ENCODE measurements at regions not wholly inside any gene's neighbourhood (a gene's known extent, or its start where the extent isn't known, plus 50 kb on each side); places are given as distances from the start of the nearest gene placed in this dataset.

DNA sequence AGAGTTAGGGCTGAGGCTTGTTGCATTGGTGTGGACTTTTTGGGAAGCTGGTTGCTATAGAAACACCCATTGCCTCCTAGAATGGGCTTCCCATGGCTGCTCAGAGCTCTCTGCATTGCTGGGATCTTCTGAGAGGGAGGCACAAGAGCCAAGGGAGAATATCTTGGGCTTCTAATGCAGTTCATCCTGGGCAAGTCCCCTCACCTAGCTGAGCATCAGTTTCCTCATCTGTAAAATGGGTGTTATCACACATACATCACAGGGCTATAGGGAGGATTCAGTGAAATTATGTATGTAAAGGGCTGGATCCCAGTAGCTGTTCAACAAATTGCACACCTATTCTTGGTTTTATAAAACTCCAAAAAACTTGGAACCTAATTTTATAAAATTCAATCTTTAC, 106.1 kb upstream of the ALDH1B1 start:
- DNase-seq (ENCODE audit: low read depth) = no peak

DNA sequence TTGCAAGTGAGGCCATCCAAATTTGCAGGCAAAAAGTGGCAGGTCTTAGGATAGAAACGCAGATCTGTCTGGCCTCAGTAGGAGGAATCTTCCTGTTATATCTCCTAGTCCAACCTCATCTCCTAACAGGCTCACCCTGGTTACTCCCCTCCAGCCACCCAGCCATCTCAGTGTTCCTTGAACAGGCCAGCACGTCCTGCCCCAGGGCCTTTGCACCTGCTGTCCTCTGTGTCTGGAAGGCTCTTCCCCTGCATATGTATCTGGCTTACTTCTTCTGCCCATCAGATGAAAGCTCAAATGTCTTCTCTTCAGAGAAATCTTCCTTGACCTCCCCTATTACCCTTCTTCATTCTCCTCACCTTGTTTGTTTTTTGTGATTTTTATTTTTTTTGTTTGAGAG, 107.3 kb upstream of the ALDH1B1 start:
- DNase-seq (ENCODE audit: low read depth) = no peak

GRCh38 chr9:38284588-38285051, 107.9 kb upstream of the ALDH1B1 start:
- DNase-seq (ENCODE audit: low read depth) = no peak

- DNase-seq (ENCODE audit: low read depth) = no peak
Measured at GRCh38 chr9:38284039-38284575, 108.4 kb upstream of the ALDH1B1 start.

DNA sequence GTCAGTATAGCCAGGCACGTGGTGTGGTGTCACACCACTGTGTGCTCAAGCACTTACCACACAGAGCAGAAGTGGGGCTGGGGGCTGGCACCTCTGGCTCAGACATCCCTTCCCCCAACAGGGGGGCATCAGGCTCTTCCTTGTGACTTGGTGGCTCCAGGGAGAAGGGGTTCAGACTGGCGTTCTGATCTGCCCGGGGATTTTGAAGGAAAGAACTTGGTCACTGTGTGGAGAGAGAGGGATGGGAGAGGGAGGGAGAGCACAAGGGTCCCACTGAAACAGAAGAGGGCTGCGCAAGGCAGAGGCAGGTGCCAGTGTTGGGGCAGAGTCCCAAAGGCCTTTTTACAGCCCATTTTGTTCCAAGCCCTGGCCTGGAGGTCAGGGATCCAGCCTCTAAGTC, 109.7 kb upstream of the ALDH1B1 start:
- no peak for DNase-seq (ENCODE audit: low read depth)

GRCh38 chr9:38281917-38282316, 110.6 kb upstream of the ALDH1B1 start:
- no peak for DNase-seq (ENCODE audit: low read depth)

GRCh38 chr9:38281196-38281595, 111.3 kb upstream of the ALDH1B1 start:
- DNase-seq (ENCODE audit: low read depth) = no peak

DNA sequence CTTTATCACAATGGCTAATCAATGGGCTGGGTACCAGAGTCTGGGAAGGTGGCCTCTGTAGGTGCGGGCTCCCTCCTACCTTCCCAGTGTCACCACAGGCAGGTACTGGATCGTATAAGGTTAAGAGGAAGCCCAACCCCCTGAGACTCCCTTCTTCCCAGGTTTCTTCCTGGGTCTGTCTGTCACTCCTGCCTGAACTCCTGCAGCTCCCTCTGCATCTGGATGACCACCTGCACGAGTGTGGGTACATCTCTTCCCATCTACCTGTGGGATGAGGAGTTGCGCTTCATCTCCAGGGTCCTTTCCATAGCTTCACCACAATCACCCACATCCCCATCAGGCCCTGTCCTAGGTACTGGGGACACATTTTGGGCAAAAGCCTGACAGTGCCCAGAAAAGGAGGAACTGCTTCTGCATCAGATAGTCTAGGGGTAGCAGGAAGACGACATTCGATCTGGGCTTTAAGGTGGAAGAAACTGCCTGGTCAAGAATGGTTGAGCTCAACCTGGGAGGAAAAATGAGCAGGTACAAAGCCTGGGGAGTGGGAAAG, 112.2 kb upstream of the ALDH1B1 start:
- no peak for DNase-seq (ENCODE audit: low read depth)

- DNase-seq (ENCODE audit: low read depth) = no peak
Measured at GRCh38 chr9:38278931-38279679, 113.4 kb upstream of the ALDH1B1 start.

GRCh38 chr9:38278457-38278856, 114.0 kb upstream of the ALDH1B1 start:
- no peak for DNase-seq (ENCODE audit: low read depth)

DNA sequence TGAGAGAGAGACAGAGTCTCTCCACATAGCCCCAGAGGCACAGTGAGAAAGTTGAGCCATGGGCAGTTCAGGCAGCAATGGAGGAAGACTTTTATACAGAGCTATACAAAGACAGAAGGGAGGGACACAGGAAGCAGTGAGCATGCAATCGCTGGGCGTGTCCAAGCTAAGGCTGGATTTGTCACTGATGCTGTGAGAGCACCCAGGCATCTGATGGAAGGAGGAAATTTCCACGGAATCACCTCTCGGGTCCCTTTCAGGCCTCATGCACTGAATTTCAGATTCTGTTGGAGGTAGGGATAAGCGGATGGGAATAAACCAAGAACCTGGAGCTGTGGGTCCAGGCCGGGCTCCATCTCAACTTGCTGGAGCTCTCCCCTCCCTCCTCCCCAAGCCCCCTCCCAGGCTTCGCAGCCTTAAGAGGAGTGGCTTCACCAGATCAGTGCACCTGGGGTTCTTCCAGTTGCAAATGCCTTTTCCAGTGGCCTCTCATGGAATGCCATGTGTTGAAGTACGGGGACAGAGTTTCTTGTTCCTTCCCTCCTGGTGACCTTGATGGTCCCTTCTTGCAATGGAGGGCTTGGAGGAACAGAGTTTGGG, 114.8 kb upstream of the ALDH1B1 start:
- no peak for DNase-seq (ENCODE audit: low read depth)

- DNase-seq (ENCODE audit: low read depth) = no peak
Measured at GRCh38 chr9:38276771-38277439, 115.6 kb upstream of the ALDH1B1 start.

DNA sequence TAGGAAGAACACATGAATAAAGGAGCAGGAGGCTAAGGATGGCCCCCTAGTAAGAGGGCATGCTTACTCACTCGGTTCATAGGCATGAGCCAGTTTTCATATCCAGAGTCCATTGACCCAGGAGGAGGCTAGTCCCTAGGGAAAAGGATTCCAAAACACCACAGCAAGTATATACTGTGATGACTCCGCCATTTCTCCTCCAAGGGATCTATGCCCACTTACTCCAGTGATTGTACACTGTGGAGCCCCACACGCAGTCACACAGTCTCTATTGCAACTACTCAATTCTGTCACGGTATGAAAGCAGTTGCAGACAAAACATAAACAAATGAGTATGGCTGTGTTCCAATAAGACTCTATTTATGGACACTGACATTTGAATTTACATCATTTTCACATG, 117.7 kb upstream of the ALDH1B1 start:
- DNase-seq (ENCODE audit: low read depth) = no peak

DNA sequence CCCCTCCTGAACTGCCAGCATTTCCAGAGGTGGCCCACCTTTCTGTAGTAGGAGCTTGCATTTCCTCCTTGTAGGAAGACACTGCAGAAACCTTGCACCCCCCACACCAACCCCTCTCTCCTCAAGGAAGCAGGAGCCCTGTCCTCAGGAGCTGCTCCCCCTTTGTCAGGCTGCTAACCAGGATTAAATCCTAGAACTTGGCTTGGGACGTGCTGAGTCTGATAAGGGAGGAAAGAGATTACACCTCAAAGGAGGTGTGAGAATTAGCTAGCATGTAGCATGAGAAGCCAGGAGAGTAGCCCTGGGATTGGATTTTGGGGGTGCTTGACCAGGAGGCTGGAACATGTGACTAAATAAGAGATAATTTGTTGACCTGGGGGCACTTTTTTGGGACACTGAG, 119.8 kb upstream of the ALDH1B1 start:
- DNase-seq (ENCODE audit: low read depth) = no peak

DNA sequence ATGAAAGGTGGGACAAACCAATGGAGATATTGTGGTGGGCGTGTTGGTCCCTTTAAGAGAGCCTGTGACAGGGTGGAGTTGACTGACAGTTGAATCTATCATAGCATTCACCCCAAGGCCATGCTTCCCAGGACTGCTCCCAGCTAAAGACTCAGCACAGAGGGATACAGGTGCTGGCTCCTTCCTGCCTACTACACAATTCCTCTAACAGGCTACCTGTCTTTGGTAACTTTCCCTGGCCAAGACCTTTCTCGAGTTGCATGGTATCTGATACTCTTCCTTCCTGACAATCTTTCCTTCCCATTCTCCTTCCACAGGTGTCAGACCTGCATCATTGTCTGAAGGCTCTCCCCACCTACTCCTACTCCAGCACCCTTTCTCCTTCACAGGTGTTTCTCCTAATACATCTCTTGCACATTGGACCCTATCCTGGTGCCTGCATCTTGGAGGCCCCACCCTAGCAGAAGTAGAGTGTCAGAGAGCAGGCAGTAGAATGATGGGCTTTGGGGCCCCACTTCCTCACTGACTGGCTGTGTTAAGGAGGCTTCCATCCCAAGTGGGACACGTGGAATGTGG, 120.7 kb upstream of the ALDH1B1 start:
- DNase-seq (ENCODE audit: low read depth) = no peak

GRCh38 chr9:38269775-38270174, 122.7 kb upstream of the ALDH1B1 start:
- no peak for DNase-seq (ENCODE audit: low read depth)

GRCh38 chr9:38263532-38263931, 129.0 kb upstream of the ALDH1B1 start:
- DNase-seq (ENCODE audit: low read depth) = no peak

DNA sequence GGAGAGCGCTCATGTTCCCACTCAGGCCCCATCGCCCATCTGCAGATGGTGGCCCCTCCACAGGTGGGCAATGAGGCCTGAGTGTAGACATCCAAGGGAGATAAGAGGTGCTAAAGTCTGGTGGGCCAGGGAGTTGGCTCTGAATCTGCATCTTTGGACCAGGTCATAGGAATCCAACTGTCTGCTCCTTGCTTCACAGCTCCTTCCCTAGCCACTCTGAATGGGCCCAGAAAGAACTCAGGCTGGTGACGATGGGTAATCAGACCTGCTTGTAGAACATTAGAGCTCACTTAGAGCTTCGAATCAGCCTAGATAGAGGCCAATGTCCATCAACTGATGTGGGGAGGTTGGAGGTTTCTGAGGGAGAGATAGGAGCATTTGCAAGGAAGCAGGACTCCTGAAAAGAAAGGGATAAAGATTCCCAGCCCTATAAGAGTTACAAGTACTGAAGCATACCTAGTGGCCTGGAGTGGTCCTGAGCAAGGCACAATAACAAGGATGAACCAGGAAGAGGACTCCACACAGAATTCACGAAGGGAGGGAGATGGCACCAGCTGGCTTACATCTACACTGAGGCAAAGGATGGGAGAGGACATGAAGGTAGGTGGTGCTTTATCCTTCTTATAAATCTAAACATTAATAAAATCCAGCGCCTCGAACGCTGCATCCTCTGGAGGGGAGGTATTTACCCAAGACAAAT, 132.8 kb upstream of the ALDH1B1 start:
- DNase-seq (ENCODE audit: low read depth) = no peak

GRCh38 chr9:38259056-38259455, 133.4 kb upstream of the ALDH1B1 start:
- DNase-seq (ENCODE audit: low read depth) = no peak

GRCh38 chr9:38257626-38258215, 134.8 kb upstream of the ALDH1B1 start:
- no peak for DNase-seq (ENCODE audit: low read depth)

DNA sequence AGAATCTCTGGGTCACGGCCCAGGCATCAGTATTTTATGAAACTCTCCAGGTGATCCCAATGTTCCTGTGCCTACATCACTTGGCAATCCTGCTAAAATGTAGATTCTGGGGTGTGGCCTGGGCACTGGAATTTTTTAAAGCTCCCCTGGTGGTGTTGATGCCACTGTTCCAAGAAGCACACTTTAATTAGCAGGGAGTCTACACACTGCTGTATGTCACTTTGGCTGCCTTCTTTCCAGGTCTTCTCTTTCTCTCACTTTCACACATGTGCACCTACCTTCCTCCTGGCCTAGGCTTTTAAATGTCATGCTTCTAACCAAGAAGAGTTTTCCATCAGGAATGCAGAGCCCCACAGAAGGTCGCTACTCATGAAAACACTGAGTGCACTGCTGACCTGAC, 136.0 kb upstream of the ALDH1B1 start:
- DNase-seq (ENCODE audit: low read depth) = no peak
